ENCODE measurements at regions not wholly inside any gene's neighbourhood (a gene's known extent, or its start where the extent isn't known, plus 50 kb on each side); places are given as distances from the start of the nearest gene placed in this dataset.

GRCh38 chr13:58238972-58239773 is 607.6 kb downstream of the PCDH17 start:
- H3K79me2 ChIP-seq (ENCODE audit: control insufficient read depth, insufficient read depth, low read length, unreplicated experiment), result no peaks in the 10 kb centered on the region
- no peak overlapping the region for H3K27ac ChIP-seq (ENCODE audit: low read depth, low read length)
- no peak overlapping the region for H2AFZ ChIP-seq (ENCODE audit: low read length, unreplicated experiment)
- H3K27me3 ChIP-seq (ENCODE audit: insufficient read depth, low read length), result no peaks in the 10 kb centered on the region
- no peaks in the 10 kb centered on the region for H3K4me1 ChIP-seq (ENCODE audit: control insufficient read depth, insufficient read depth, low read length, unreplicated experiment)
- H3K36me3 ChIP-seq (ENCODE audit: insufficient read depth, low read length), result no peaks in the 10 kb centered on the region
- H3K4me3 ChIP-seq (ENCODE audit: low read depth, low read length), result no peak overlapping the region

GRCh38 chr13:58239774-58240268 is 608.3 kb downstream of the PCDH17 start:
- H2AFZ ChIP-seq (ENCODE audit: low read length, unreplicated experiment), result no peak overlapping the region
- H3K36me3 ChIP-seq (ENCODE audit: insufficient read depth, low read length), result no peaks in the 10 kb centered on the region
- H3K27ac ChIP-seq (ENCODE audit: low read depth, low read length), result no peak overlapping the region
- H3K4me1 ChIP-seq (ENCODE audit: control insufficient read depth, insufficient read depth, low read length, unreplicated experiment), result no peaks in the 10 kb centered on the region
- no peak overlapping the region for H3K4me3 ChIP-seq (ENCODE audit: low read depth, low read length)
- no peaks in the 10 kb centered on the region for H3K27me3 ChIP-seq (ENCODE audit: insufficient read depth, low read length)
- H3K79me2 ChIP-seq (ENCODE audit: control insufficient read depth, insufficient read depth, low read length, unreplicated experiment), result no peaks in the 10 kb centered on the region

GRCh38 chr13:58247080-58247479 is 615.5 kb downstream of the PCDH17 start:
- H3K36me3 ChIP-seq (ENCODE audit: insufficient read depth, low read length), result no peaks in the 10 kb centered on the region
- H3K4me3 ChIP-seq (ENCODE audit: low read depth, low read length), result no peak overlapping the region
- no peak overlapping the region for H2AFZ ChIP-seq (ENCODE audit: low read length, unreplicated experiment)
- H3K27me3 ChIP-seq (ENCODE audit: insufficient read depth, low read length), result no peaks in the 10 kb centered on the region
- H3K79me2 ChIP-seq (ENCODE audit: control insufficient read depth, insufficient read depth, low read length, unreplicated experiment), result no peaks in the 10 kb centered on the region
- no peak overlapping the region for H3K27ac ChIP-seq (ENCODE audit: low read depth, low read length)
- no peaks in the 10 kb centered on the region for H3K4me1 ChIP-seq (ENCODE audit: control insufficient read depth, insufficient read depth, low read length, unreplicated experiment)

GRCh38 chr13:58254943-58255342 is 623.4 kb downstream of the PCDH17 start:
- H3K27ac ChIP-seq (ENCODE audit: low read depth, low read length), result no peak overlapping the region
- H3K79me2 ChIP-seq (ENCODE audit: control insufficient read depth, insufficient read depth, low read length, unreplicated experiment), result no peaks in the 10 kb centered on the region
- no peak overlapping the region for H3K4me3 ChIP-seq (ENCODE audit: low read depth, low read length)
- no peaks in the 10 kb centered on the region for H3K36me3 ChIP-seq (ENCODE audit: insufficient read depth, low read length)
- no peak overlapping the region for H2AFZ ChIP-seq (ENCODE audit: low read length, unreplicated experiment)
- no peaks in the 10 kb centered on the region for H3K27me3 ChIP-seq (ENCODE audit: insufficient read depth, low read length)
- no peaks in the 10 kb centered on the region for H3K4me1 ChIP-seq (ENCODE audit: control insufficient read depth, insufficient read depth, low read length, unreplicated experiment)

- Histone ChIP-seq H3K27ac (ENCODE audit: low read depth, low read length) (no peak overlapping the region), H3K36me3 (ENCODE audit: insufficient read depth, low read length) (no peaks in the 10 kb centered on the region), H3K4me1 (ENCODE audit: control insufficient read depth, insufficient read depth, low read length, unreplicated experiment) (no peaks in the 10 kb centered on the region), H2AFZ (ENCODE audit: low read length, unreplicated experiment) (no peak overlapping the region), H3K79me2 (ENCODE audit: control insufficient read depth, insufficient read depth, low read length, unreplicated experiment) (no peaks in the 10 kb centered on the region), H3K27me3 (ENCODE audit: insufficient read depth, low read length) (no peaks in the 10 kb centered on the region), H3K4me3 (ENCODE audit: low read depth, low read length) (no peak overlapping the region)
Measured at GRCh38 chr13:58266271-58266670, 634.7 kb downstream of the PCDH17 start.

GRCh38 chr13:58298556-58299135 is 667.1 kb downstream of the PCDH17 start:
- no peaks in the 10 kb centered on the region for H3K27me3 ChIP-seq (ENCODE audit: insufficient read depth, low read length)
- H3K4me1 ChIP-seq (ENCODE audit: control insufficient read depth, insufficient read depth, low read length, unreplicated experiment), result no peaks in the 10 kb centered on the region
- no peak overlapping the region for H3K27ac ChIP-seq (ENCODE audit: low read depth, low read length)

GRCh38 chr13:58300224-58300623 is 668.7 kb downstream of the PCDH17 start:
- no peaks in the 10 kb centered on the region for H3K4me1 ChIP-seq (ENCODE audit: control insufficient read depth, insufficient read depth, low read length, unreplicated experiment)
- H2AFZ ChIP-seq (ENCODE audit: low read length, unreplicated experiment), result no peak overlapping the region
- H3K27ac ChIP-seq (ENCODE audit: low read depth, low read length), result no peak overlapping the region
- H3K27me3 ChIP-seq (ENCODE audit: insufficient read depth, low read length), result no peaks in the 10 kb centered on the region
- H3K79me2 ChIP-seq (ENCODE audit: control insufficient read depth, insufficient read depth, low read length, unreplicated experiment), result no peaks in the 10 kb centered on the region
- H3K4me3 ChIP-seq (ENCODE audit: low read depth, low read length), result no peak overlapping the region
- H3K36me3 ChIP-seq (ENCODE audit: insufficient read depth, low read length), result no peaks in the 10 kb centered on the region

More at GRCh38 chr13:58298556-58299135, 667.1 kb downstream of the PCDH17 start:
- no peak overlapping the region for H2AFZ ChIP-seq (ENCODE audit: low read length, unreplicated experiment)
- H3K79me2 ChIP-seq (ENCODE audit: control insufficient read depth, insufficient read depth, low read length, unreplicated experiment), result no peaks in the 10 kb centered on the region
- H3K36me3 ChIP-seq (ENCODE audit: insufficient read depth, low read length), result no peaks in the 10 kb centered on the region
- H3K4me3 ChIP-seq (ENCODE audit: low read depth, low read length), result no peak overlapping the region

- Histone ChIP-seq H3K4me3 (ENCODE audit: low read depth, low read length) (no peak overlapping the region), H3K27ac (ENCODE audit: low read depth, low read length) (no peak overlapping the region), H3K36me3 (ENCODE audit: insufficient read depth, low read length) (no peaks in the 10 kb centered on the region)
Measured at GRCh38 chr13:58300974-58301681, 669.6 kb downstream of the PCDH17 start.

GRCh38 chr13:58302349-58302748 is 670.8 kb downstream of the PCDH17 start:
- H3K4me3 ChIP-seq (ENCODE audit: low read depth, low read length), result no peak overlapping the region
- no peaks in the 10 kb centered on the region for H3K4me1 ChIP-seq (ENCODE audit: control insufficient read depth, insufficient read depth, low read length, unreplicated experiment)
- no peak overlapping the region for H2AFZ ChIP-seq (ENCODE audit: low read length, unreplicated experiment)
- no peak overlapping the region for H3K27ac ChIP-seq (ENCODE audit: low read depth, low read length)
- H3K36me3 ChIP-seq (ENCODE audit: insufficient read depth, low read length), result no peaks in the 10 kb centered on the region
- H3K79me2 ChIP-seq (ENCODE audit: control insufficient read depth, insufficient read depth, low read length, unreplicated experiment), result no peaks in the 10 kb centered on the region
- H3K27me3 ChIP-seq (ENCODE audit: insufficient read depth, low read length), result no peaks in the 10 kb centered on the region

More at GRCh38 chr13:58300974-58301681, 669.6 kb downstream of the PCDH17 start:
- no peaks in the 10 kb centered on the region for H3K4me1 ChIP-seq (ENCODE audit: control insufficient read depth, insufficient read depth, low read length, unreplicated experiment)
- no peaks in the 10 kb centered on the region for H3K79me2 ChIP-seq (ENCODE audit: control insufficient read depth, insufficient read depth, low read length, unreplicated experiment)
- no peaks in the 10 kb centered on the region for H3K27me3 ChIP-seq (ENCODE audit: insufficient read depth, low read length)
- no peak overlapping the region for H2AFZ ChIP-seq (ENCODE audit: low read length, unreplicated experiment)

- Histone ChIP-seq H3K27ac (ENCODE audit: low read depth, low read length) (no peak overlapping the region), H3K4me1 (ENCODE audit: control insufficient read depth, insufficient read depth, low read length, unreplicated experiment) (no peaks in the 10 kb centered on the region), H2AFZ (ENCODE audit: low read length, unreplicated experiment) (no peak overlapping the region), H3K79me2 (ENCODE audit: control insufficient read depth, insufficient read depth, low read length, unreplicated experiment) (no peaks in the 10 kb centered on the region), H3K4me3 (ENCODE audit: low read depth, low read length) (no peak overlapping the region), H3K27me3 (ENCODE audit: insufficient read depth, low read length) (no peaks in the 10 kb centered on the region), H3K36me3 (ENCODE audit: insufficient read depth, low read length) (no peaks in the 10 kb centered on the region)
Measured at GRCh38 chr13:58306062-58306461, 674.5 kb downstream of the PCDH17 start.
